Fibroblast of peridontal ligament (primary cell): ENCODE measurements at regions not wholly inside any gene's neighbourhood (a gene's known extent, or its start where the extent isn't known, plus 50 kb on each side); places are given as distances from the start of the nearest gene placed in this dataset.
A peak's percentile ranks its signal among the peaks of the same experiment; 100 is the strongest.

Source experiments
- DNase-seq: peaks from one replicate; pipeline ENCODE4 v3.0.0-alpha.2; 2010; ENCODE audit errors: extremely low read depth

GRCh38 chr11:69994810-69995209, 83.3 kb upstream of the ANO1 start:
- DNase-seq = no peak

- no peak for DNase-seq
These were observed 82.4 kb upstream of the ANO1 start for GRCh38 chr11:69995697-69996096.

- no peak for DNase-seq
These were observed 81.7 kb upstream of the ANO1 start for GRCh38 chr11:69996451-69996850.

GRCh38 chr11:69997352-69997751, 80.8 kb upstream of the ANO1 start:
- DNase-seq = no peak

GRCh38 chr11:69999721-70000120, 78.4 kb upstream of the ANO1 start:
- DNase-seq = no peak

GRCh38 chr11:70000228-70000627, 77.9 kb upstream of the ANO1 start:
- DNase-seq = no peak

GRCh38 chr11:70001246-70001645, 76.9 kb upstream of the ANO1 start:
- no peak for DNase-seq

- no peak for DNase-seq
These were observed 75.7 kb upstream of the ANO1 start for GRCh38 chr11:70002433-70002832.

- DNase-seq = peak; percentile 91
These were observed 72.9 kb upstream of the ANO1 start for GRCh38 chr11:70005107-70005818.

- no peak for DNase-seq
These were observed 70.3 kb upstream of the ANO1 start for GRCh38 chr11:70007796-70008195.

GRCh38 chr11:70010774-70011173, 67.3 kb upstream of the ANO1 start:
- no peak for DNase-seq

- DNase-seq = no peak
These were observed 65.9 kb upstream of the ANO1 start for GRCh38 chr11:70012134-70012733.

- no peak for DNase-seq
These were observed 63.8 kb upstream of the ANO1 start for GRCh38 chr11:70014291-70014690.

- peak; percentile 61 for DNase-seq
These were observed 61.3 kb upstream of the ANO1 start for GRCh38 chr11:70016666-70017367.

GRCh38 chr11:70018816-70019215, 59.3 kb upstream of the ANO1 start:
- no peak for DNase-seq

- peak; percentile 57 for DNase-seq
These were observed 58.5 kb upstream of the ANO1 start for GRCh38 chr11:70019576-70020011.

- DNase-seq = no peak
These were observed 57.5 kb upstream of the ANO1 start for GRCh38 chr11:70020336-70021214.

GRCh38 chr11:70021586-70021985, 56.5 kb upstream of the ANO1 start:
- no peak for DNase-seq

- no peak for DNase-seq
These were observed 53.9 kb upstream of the ANO1 start for GRCh38 chr11:70024036-70024772.

GRCh38 chr11:70024773-70025045, 53.4 kb upstream of the ANO1 start:
- DNase-seq = no peak

- no peak for DNase-seq
These were observed 52.8 kb upstream of the ANO1 start for GRCh38 chr11:70025308-70025707.

- no peak for DNase-seq
These were observed 52.1 kb upstream of the ANO1 start for GRCh38 chr11:70026012-70026411.
